ENCODE measurements at regions not wholly inside any gene's neighbourhood (a gene's known extent, or its start where the extent isn't known, plus 50 kb on each side); places are given as distances from the start of the nearest gene placed in this dataset.

- Histone ChIP-seq H2AFZ (ENCODE audit: low read length) (no peak overlapping the region), H3K4me1 (ENCODE audit: insufficient read depth, low read length) (no peaks in the 10 kb centered on the region), H3K79me2 (ENCODE audit: insufficient read depth, low read length) (no peaks in the 10 kb centered on the region), H3K27ac (ENCODE audit: low read depth, low read length) (no peak overlapping the region), H3K36me3 (ENCODE audit: insufficient read depth, low read length) (no peaks in the 10 kb centered on the region), H3K27me3 (ENCODE audit: insufficient read depth, low read length) (no peaks in the 10 kb centered on the region), H3K4me3 (ENCODE audit: insufficient read depth, low read length) (no peak overlapping the region), H3K9me3 (ENCODE audit: low read depth, low read length) (no peaks in the 10 kb centered on the region), H4K20me1 (ENCODE audit: insufficient read depth, low read length) (no peaks in the 10 kb centered on the region), H3K4me2 (ENCODE audit: insufficient read depth, low read length) (no peak overlapping the region)
- no peak for TF ChIP-seq CTCF (IDR thresholded peaks at IDR 0.05; ENCODE audit: extremely low read depth, low read depth, low read length)
- DNase-seq (ENCODE audit: insufficient read length, low spot score, missing footprints), result no peak
Measured at GRCh38 chr2:100676346-100676745, 113.6 kb downstream of the PDCL3 start.

- Histone ChIP-seq H3K4me1 (ENCODE audit: insufficient read depth, low read length) (no peaks in the 10 kb centered on the region), H3K4me3 (ENCODE audit: insufficient read depth, low read length) (no peak overlapping the region), H3K27ac (ENCODE audit: low read depth, low read length) (no peak overlapping the region), H3K36me3 (ENCODE audit: insufficient read depth, low read length) (no peaks in the 10 kb centered on the region), H4K20me1 (ENCODE audit: insufficient read depth, low read length) (no peaks in the 10 kb centered on the region), H3K4me2 (ENCODE audit: insufficient read depth, low read length) (no peak overlapping the region), H3K9me3 (ENCODE audit: low read depth, low read length) (no peaks in the 10 kb centered on the region), H2AFZ (ENCODE audit: low read length) (no peak overlapping the region), H3K27me3 (ENCODE audit: insufficient read depth, low read length) (peaks cover 2% of the 10 kb centered on the region), H3K79me2 (ENCODE audit: insufficient read depth, low read length) (no peaks in the 10 kb centered on the region)
- no peak for TF ChIP-seq CTCF (IDR thresholded peaks at IDR 0.05; ENCODE audit: extremely low read depth, low read depth, low read length)
- DNase-seq (ENCODE audit: insufficient read length, low spot score, missing footprints), result no peak
Measured at GRCh38 chr2:100677611-100678185, 114.9 kb downstream of the PDCL3 start.

- TF ChIP-seq CTCF (IDR thresholded peaks at IDR 0.05; ENCODE audit: extremely low read depth, low read depth, low read length), result no peak
Measured at GRCh38 chr2:100679211-100679610, 116.4 kb downstream of the PDCL3 start.

GRCh38 chr2:100682536-100682935 lies 119.7 kb downstream of the PDCL3 start:
- TF ChIP-seq CTCF (IDR thresholded peaks at IDR 0.05; ENCODE audit: extremely low read depth, low read depth, low read length), result no peak

More at GRCh38 chr2:100679211-100679610, 116.4 kb downstream of the PDCL3 start:
- no peaks in the 10 kb centered on the region for H3K9me3 ChIP-seq (ENCODE audit: low read depth, low read length)
- no peak overlapping the region for H3K4me2 ChIP-seq (ENCODE audit: insufficient read depth, low read length)
- no peak overlapping the region for H2AFZ ChIP-seq (ENCODE audit: low read length)
- peaks cover 5% of the 10 kb centered on the region for H3K27me3 ChIP-seq (ENCODE audit: insufficient read depth, low read length)
- H3K27ac ChIP-seq (ENCODE audit: low read depth, low read length), result no peak overlapping the region
- no peaks in the 10 kb centered on the region for H3K36me3 ChIP-seq (ENCODE audit: insufficient read depth, low read length)
- H3K4me3 ChIP-seq (ENCODE audit: insufficient read depth, low read length), result no peak overlapping the region
- H4K20me1 ChIP-seq (ENCODE audit: insufficient read depth, low read length), result no peaks in the 10 kb centered on the region
- no peak for DNase-seq (ENCODE audit: insufficient read length, low spot score, missing footprints)
- H3K4me1 ChIP-seq (ENCODE audit: insufficient read depth, low read length), result no peaks in the 10 kb centered on the region
- H3K79me2 ChIP-seq (ENCODE audit: insufficient read depth, low read length), result no peaks in the 10 kb centered on the region

More at GRCh38 chr2:100682536-100682935, 119.7 kb downstream of the PDCL3 start:
- Histone ChIP-seq H3K9me3 (ENCODE audit: low read depth, low read length) (no peaks in the 10 kb centered on the region), H3K27me3 (ENCODE audit: insufficient read depth, low read length) (peaks cover 5% of the 10 kb centered on the region), H3K27ac (ENCODE audit: low read depth, low read length) (no peak overlapping the region), H3K4me3 (ENCODE audit: insufficient read depth, low read length) (no peak overlapping the region), H4K20me1 (ENCODE audit: insufficient read depth, low read length) (no peaks in the 10 kb centered on the region), H3K4me2 (ENCODE audit: insufficient read depth, low read length) (no peak overlapping the region), H2AFZ (ENCODE audit: low read length) (no peak overlapping the region), H3K79me2 (ENCODE audit: insufficient read depth, low read length) (no peaks in the 10 kb centered on the region), H3K36me3 (ENCODE audit: insufficient read depth, low read length) (no peaks in the 10 kb centered on the region), H3K4me1 (ENCODE audit: insufficient read depth, low read length) (no peaks in the 10 kb centered on the region)
- no peak for DNase-seq (ENCODE audit: insufficient read length, low spot score, missing footprints)

Measured in osteoblast (primary cell).